Esophagus squamous epithelium (tissue), 4 donors: ENCODE measurements at regions not wholly inside any gene's neighbourhood (a gene's known extent, or its start where the extent isn't known, plus 50 kb on each side); places are given as distances from the start of the nearest gene placed in this dataset.

Experiments
- CTCF ChIP-seq, 6 experiments: fragments of 450-650 bp in 4 of 6; fragments of 200-600 bp in 2 of 6; sonication (generic) in 2 of 6; IDR thresholded peaks; one replicate each; pipeline ENCODE4 v1.5.1; 2016 to 2019; ENCODE audit warnings: antibody characterized with exemption in 6 of 6, mild to moderate bottlenecking in 4 of 6, moderate library complexity in 4 of 6
- POLR2A ChIP-seq, 4 donors: fragments of 450-650 bp; IDR thresholded peaks; one replicate each; pipeline ENCODE4 v1.6.1; 2017; ENCODE audit warnings: antibody characterized with exemption in 4 of 4, mild to moderate bottlenecking in 4 of 4, moderate library complexity in 3 of 4

GRCh38 chr10:105352827-105353226 is 711.7 kb downstream of the SORCS3 start:
- TF ChIP-seq CTCF (IDR thresholded peaks at IDR 0.05) (no peak), POLR2A (IDR thresholded peaks at IDR 0.05) (no peak)
